ENCODE measurements at regions not wholly inside any gene's neighbourhood (a gene's known extent, or its start where the extent isn't known, plus 50 kb on each side); places are given as distances from the start of the nearest gene placed in this dataset.

DNA sequence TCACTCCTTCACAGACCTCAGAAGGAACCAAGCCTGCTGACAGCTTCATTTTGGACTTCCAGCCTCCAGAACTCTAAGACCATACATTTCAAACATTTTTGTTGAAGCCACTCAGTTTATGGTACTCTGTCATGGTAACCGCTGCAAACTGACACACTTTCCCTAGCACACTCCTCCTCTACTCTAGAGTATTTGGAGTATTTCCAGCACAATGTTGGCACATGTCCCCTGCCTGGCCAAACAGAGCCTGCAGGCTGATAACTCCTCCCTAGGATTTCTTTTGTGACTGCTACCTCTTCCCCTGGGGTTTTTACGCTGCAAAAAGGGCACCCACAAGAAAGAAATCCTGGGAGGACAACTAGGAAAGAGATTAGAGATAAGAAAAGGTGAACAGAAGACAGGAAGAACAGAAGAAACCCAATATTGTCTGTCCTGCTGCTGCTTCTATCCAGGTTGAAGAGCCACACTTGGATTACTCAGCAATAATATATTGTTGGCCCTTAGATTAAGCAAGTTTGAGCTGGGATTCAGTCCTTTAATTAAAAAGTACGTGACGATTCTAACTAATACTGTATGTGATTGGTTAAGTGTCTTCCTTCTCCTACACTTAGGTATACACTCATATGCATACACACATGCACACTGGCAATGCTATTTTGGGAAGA is 844.1 kb downstream of the LTN1 start:
- no peak for DNase-seq (ENCODE audit: low spot score in 2 of 2)
- H3K36me3 ChIP-seq, result no peaks in the 10 kb centered on the region
- H3K4me3 ChIP-seq, result no peak overlapping the region
- no peaks in the 10 kb centered on the region for H3K4me1 ChIP-seq
- intact Hi-C loops (cut with DNase I), result no loop called here
- no peaks in the 10 kb centered on the region for H3K9me3 ChIP-seq
- H3K27me3 ChIP-seq, result no peaks in the 10 kb centered on the region
- H3K27ac ChIP-seq, result no peak overlapping the region
- TF ChIP-seq, protein P1, sequence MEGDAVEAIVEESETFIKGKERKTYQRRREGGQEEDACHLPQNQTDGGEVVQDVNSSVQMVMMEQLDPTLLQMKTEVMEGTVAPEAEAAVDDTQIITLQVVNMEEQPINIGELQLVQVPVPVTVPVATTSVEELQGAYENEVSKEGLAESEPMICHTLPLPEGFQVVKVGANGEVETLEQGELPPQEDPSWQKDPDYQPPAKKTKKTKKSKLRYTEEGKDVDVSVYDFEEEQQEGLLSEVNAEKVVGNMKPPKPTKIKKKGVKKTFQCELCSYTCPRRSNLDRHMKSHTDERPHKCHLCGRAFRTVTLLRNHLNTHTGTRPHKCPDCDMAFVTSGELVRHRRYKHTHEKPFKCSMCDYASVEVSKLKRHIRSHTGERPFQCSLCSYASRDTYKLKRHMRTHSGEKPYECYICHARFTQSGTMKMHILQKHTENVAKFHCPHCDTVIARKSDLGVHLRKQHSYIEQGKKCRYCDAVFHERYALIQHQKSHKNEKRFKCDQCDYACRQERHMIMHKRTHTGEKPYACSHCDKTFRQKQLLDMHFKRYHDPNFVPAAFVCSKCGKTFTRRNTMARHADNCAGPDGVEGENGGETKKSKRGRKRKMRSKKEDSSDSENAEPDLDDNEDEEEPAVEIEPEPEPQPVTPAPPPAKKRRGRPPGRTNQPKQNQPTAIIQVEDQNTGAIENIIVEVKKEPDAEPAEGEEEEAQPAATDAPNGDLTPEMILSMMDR (IDR thresholded peaks at IDR 0.05), result no peak

DNA sequence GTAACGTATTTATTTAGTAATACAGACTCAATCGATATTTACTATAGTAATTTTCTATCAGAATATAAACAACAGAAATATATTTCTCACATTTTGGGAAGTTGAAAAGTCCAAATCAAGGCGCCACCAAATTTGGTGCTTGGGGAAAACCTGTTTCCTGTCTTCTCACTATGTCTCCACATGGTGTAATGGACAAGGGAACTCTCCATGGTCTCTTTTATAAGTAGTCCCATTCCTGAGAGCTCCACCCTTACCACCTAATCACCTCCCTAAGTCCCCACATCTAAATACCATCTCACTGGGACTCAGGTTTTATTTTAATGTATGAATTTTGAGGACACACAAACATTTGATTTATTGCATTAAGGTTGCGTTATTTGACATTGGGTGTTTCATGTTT is 848.0 kb downstream of the LTN1 start:
- Histone ChIP-seq H3K9me3 (no peaks in the 10 kb centered on the region), H3K36me3 (no peaks in the 10 kb centered on the region), H3K27me3 (no peaks in the 10 kb centered on the region), H3K4me1 (no peaks in the 10 kb centered on the region), H3K27ac (no peak overlapping the region), H3K4me3 (no peak overlapping the region)
- TF ChIP-seq, protein P1 (IDR thresholded peaks at IDR 0.05), result no peak
- intact Hi-C loops (cut with DNase I), result no loop called here
- no peak for DNase-seq (ENCODE audit: low spot score in 2 of 2)

DNA sequence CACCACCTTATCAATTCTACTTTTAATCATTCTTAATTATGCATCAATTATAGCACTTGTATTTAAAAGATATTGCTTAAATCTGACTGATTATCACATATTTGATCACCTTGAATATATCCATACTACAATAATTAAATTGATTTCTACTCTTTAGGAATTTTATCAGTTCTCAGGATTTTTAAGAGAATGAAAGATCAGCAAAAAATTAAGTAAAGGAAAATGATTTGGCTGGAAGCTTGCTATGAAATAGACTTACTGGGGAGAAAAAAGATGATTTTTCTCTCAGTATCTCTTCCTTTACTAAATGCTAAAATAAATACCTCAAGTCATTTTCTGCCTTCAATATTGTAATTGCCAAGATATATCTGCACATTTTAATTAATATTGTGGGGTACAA is 848.6 kb downstream of the LTN1 start:
- TF ChIP-seq, protein P1 (IDR thresholded peaks at IDR 0.05), result no peak
- Histone ChIP-seq H3K36me3 (no peaks in the 10 kb centered on the region), H3K4me3 (no peak overlapping the region), H3K4me1 (no peaks in the 10 kb centered on the region), H3K27ac (no peak overlapping the region), H3K9me3 (peaks cover 0 to 3% of the 10 kb centered on the region in 2 donors), H3K27me3 (no peaks in the 10 kb centered on the region)
- intact Hi-C loops (cut with DNase I), result no loop called here
- DNase-seq (ENCODE audit: low spot score in 2 of 2), result no peak

DNA sequence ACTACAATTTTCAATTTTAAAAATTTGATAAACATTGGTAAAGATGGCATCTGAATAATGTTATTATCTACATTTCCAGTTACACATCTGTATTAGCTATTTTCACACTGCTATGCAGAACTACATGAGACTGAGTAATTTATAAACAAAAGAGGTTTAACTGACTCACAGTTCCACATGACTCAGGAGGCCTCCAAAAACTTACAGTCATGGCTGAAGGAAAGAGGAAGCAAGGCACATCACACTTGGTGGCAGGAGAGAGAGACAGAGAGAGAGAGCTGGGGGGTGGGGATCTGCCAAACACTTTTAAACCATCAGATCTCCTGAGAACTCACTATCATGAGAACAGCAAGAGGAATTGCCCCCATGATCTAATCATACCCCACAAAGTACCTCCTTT is 850.0 kb downstream of the LTN1 start:
- Histone ChIP-seq H3K9me3 (peaks cover 0 to 6% of the 10 kb centered on the region in 2 donors), H3K4me3 (no peak overlapping the region), H3K27ac (no peak overlapping the region), H3K36me3 (no peaks in the 10 kb centered on the region), H3K27me3 (no peaks in the 10 kb centered on the region), H3K4me1 (no peaks in the 10 kb centered on the region)
- intact Hi-C loops (cut with DNase I), result no loop called here
- TF ChIP-seq, protein P1 (IDR thresholded peaks at IDR 0.05), result no peak
- DNase-seq (ENCODE audit: low spot score in 2 of 2), result no peak

DNA sequence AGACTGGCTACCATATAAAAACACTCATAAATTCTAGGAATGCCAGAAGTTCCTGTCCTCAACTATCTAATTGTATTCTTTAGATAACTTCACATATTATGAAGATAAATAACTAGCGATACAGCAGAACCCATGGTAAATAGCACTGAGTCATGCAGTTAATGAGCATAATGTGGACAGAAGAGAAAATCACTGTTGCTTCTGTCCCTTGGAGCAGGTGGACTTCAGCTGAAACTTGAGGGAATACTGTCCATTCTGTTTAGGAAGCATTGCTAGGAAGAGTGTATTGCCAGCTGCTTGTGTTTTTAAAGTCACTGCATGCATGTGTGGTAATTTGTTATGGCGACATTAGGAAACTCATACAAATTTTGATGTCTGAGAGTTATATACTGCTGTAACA is 854.4 kb downstream of the LTN1 start:
- H3K4me1 ChIP-seq, result no peaks in the 10 kb centered on the region
- H3K4me3 ChIP-seq, result no peak overlapping the region
- intact Hi-C loops (cut with DNase I), result no loop called here
- H3K27ac ChIP-seq, result no peak overlapping the region
- DNase-seq (ENCODE audit: low spot score in 2 of 2), result no peak
- TF ChIP-seq, protein P1 (IDR thresholded peaks at IDR 0.05), result no peak
- H3K27me3 ChIP-seq, result no peaks in the 10 kb centered on the region
- peaks cover 0 to 6% of the 10 kb centered on the region in 2 donors for H3K9me3 ChIP-seq
- H3K36me3 ChIP-seq, result no peaks in the 10 kb centered on the region
